Kidney (tissue), 13 donors: ENCODE measurements at regions not wholly inside any gene's neighbourhood (a gene's known extent, or its start where the extent isn't known, plus 50 kb on each side); places are given as distances from the start of the nearest gene placed in this dataset.

Source experiments
- DNase-seq, 5 donors: peaks; one replicate each; pipeline ENCODE4 v3.0.0-alpha.2; 2013 to 2020
- FAIRE-seq: peaks from 2 replicates; lab custom pipeline; 2012; peaks lifted over from hg19 to GRCh38; lab: Jason Lieb, UNC
- H3K27ac ChIP-seq, 2 donors: one replicate each; pipeline ENCODE4 v1.7.0; 2013; ENCODE audit warnings: low read depth in 2 of 2, low read length in 2 of 2, inconsistent platforms in 1 of 2
- H3K27me3 ChIP-seq: one replicate; pipeline ENCODE4 v1.7.1; 2013; ENCODE audit warnings: low read length, inconsistent platforms; ENCODE audit not compliant: control insufficient read depth, insufficient read depth
- H3K36me3 ChIP-seq, 3 donors: one replicate each; pipeline versions ENCODE4 v1.7.0 to v1.7.1; 2013; ENCODE audit warnings: low read length in 3 of 3, control low read depth in 1 of 3, inconsistent platforms in 1 of 3; ENCODE audit not compliant: insufficient read depth in 3 of 3, control insufficient read depth in 2 of 3
- H3K4me1 ChIP-seq, 3 donors: one replicate each; pipeline versions ENCODE4 v1.7.0 to v1.7.1; 2013; ENCODE audit warnings: low read length in 3 of 3, inconsistent platforms in 1 of 3, low read depth in 1 of 3; ENCODE audit not compliant: control insufficient read depth in 2 of 3, insufficient read depth in 2 of 3
- H3K4me3 ChIP-seq, 3 donors: one replicate each; pipeline versions ENCODE4 v1.7.0 to v1.8.1; 2013; ENCODE audit warnings: low read length in 3 of 3, control low read depth in 1 of 3, inconsistent platforms in 1 of 3
- H3K9ac ChIP-seq, 3 donors: one replicate each; pipeline versions ENCODE4 v1.7.0 to v1.7.1; 2013; ENCODE audit warnings: low read length in 3 of 3, control low read depth in 1 of 3, inconsistent platforms in 1 of 3
- H3K9me3 ChIP-seq, 3 donors: one replicate each; pipeline versions ENCODE4 v1.7.0 to v1.7.1; 2013; ENCODE audit warnings: low read length in 3 of 3, control low read depth in 1 of 3, inconsistent platforms in 1 of 3; ENCODE audit not compliant: control insufficient read depth in 2 of 3, insufficient read depth in 1 of 3
- intact Hi-C: fragments of 100-400 bp; cut with DNase I; formaldehyde crosslinking; loops from one replicate; pipeline ENCODE4 v1.11.1; 2022
- TF ChIP-seq, protein P1 (sequence below): IDR thresholded peaks from 3 replicates; pipeline ENCODE4 v1.5.1; 2012; ENCODE audit warnings: mild to moderate bottlenecking, moderate library complexity, borderline replicate concordance; ENCODE audit not compliant: insufficient read depth; ENCODE audit errors: extremely low read depth
- donor health status: control.
- donor health status: control.
- donor health status: control.
- donor health status: control.
- donor health status: control.
- donor health status: DM: yes; HTN: yes; CAD: no.
- donor health status: Normal renal cell carcinoma (clear cell type).

DNA sequence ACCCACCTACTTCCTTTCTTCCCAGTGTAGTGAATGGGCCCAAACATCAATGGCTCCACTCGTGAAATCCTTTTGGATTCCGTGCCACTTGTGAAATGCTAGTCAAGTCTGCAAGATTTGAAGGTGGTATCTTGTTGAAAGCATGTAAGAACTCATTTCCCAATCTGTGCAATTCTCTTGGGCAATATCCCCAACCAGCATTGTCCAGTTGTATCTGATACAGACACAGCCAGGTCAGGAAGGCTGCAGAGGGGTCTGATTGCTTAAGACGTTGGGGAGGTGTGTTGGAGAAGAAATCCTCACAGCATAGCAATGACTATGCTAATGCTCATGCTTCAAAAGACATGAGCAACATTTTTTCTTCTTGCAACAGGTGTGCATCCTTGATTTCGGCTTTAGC is 164.8 kb downstream of the VEGFC start:
- FAIRE-seq (no peak), DNase-seq (no peak)
- Histone ChIP-seq H3K4me1 (no peaks in the 10 kb centered on the region), H3K9me3 (peaks cover 0 to 1% (median 0%) of the 10 kb centered on the region in 3 donors), H3K27me3 (no peaks in the 10 kb centered on the region), H3K9ac (no peak overlapping the region), H3K36me3 (no peaks in the 10 kb centered on the region), H3K4me3 (no peak overlapping the region), H3K27ac (no peak overlapping the region)
- intact Hi-C loops: no loop called here
- TF ChIP-seq, protein P1, sequence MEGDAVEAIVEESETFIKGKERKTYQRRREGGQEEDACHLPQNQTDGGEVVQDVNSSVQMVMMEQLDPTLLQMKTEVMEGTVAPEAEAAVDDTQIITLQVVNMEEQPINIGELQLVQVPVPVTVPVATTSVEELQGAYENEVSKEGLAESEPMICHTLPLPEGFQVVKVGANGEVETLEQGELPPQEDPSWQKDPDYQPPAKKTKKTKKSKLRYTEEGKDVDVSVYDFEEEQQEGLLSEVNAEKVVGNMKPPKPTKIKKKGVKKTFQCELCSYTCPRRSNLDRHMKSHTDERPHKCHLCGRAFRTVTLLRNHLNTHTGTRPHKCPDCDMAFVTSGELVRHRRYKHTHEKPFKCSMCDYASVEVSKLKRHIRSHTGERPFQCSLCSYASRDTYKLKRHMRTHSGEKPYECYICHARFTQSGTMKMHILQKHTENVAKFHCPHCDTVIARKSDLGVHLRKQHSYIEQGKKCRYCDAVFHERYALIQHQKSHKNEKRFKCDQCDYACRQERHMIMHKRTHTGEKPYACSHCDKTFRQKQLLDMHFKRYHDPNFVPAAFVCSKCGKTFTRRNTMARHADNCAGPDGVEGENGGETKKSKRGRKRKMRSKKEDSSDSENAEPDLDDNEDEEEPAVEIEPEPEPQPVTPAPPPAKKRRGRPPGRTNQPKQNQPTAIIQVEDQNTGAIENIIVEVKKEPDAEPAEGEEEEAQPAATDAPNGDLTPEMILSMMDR: no peak

GRCh38 chr4:176631611-176632010 is 161.1 kb downstream of the VEGFC start:
- no peak for FAIRE-seq
- H3K4me1 ChIP-seq: no peaks in the 10 kb centered on the region

More at GRCh38 chr4:176631611-176632010, 161.1 kb downstream of the VEGFC start:
- H3K36me3 ChIP-seq: no peaks in the 10 kb centered on the region
- intact Hi-C loops: no loop called here
- H3K9me3 ChIP-seq: peaks cover 0 to 1% (median 0%) of the 10 kb centered on the region in 3 donors
- no peak overlapping the region for H3K9ac ChIP-seq
- no peak for DNase-seq
- no peaks in the 10 kb centered on the region for H3K27me3 ChIP-seq
- no peak overlapping the region for H3K27ac ChIP-seq
- TF ChIP-seq, protein P1: no peak
- no peak overlapping the region for H3K4me3 ChIP-seq
